GM23338 (cell line): ENCODE measurements at regions not wholly inside any gene's neighbourhood (a gene's known extent, or its start where the extent isn't known, plus 50 kb on each side); places are given as distances from the start of the nearest gene placed in this dataset.

Experiments
- ATAC-seq: fragments of 200-7000 bp; cut with Tn5 transposase; 3 replicates; pipeline ENCODE4 v1.9.1; 2020
- DNase-seq: peaks from one replicate; pipeline ENCODE4 v3.0.0-alpha.2; 2015; ENCODE audit warnings: low spot score
- H2AFZ ChIP-seq: fragments of 200-600 bp; sonication (generic); 2 replicates; pipeline ENCODE4 v1.8.0; 2016; ENCODE audit warnings: antibody characterized with exemption, mild to moderate bottlenecking, moderate library complexity
- H3F3A ChIP-seq: fragments of 200-600 bp; sonication (generic); replicated peaks from 2 replicates; pipeline ENCODE4 v1.8.0; 2017; ENCODE audit warnings: antibody characterized with exemption, mixed run types, low read depth
- H3K27ac ChIP-seq: fragments of 200-600 bp; sonication (generic); 2 replicates; pipeline ENCODE4 v1.6.1; 2016; ENCODE audit warnings: low read depth
- H3K27me3 ChIP-seq: fragments of 200-600 bp; sonication (generic); 2 replicates; pipeline ENCODE4 v1.8.0; 2016; ENCODE audit warnings: mild to moderate bottlenecking, mixed run types, moderate library complexity; ENCODE audit not compliant: insufficient read depth
- H3K36me3 ChIP-seq: fragments of 200-600 bp; sonication (generic); 2 replicates; pipeline ENCODE4 v1.8.0; 2016; ENCODE audit warnings: mild to moderate bottlenecking; ENCODE audit not compliant: insufficient read depth
- H3K4me1 ChIP-seq: fragments of 200-600 bp; sonication (generic); 2 replicates; pipeline ENCODE4 v1.8.0; 2016; ENCODE audit warnings: mild to moderate bottlenecking, moderate library complexity; ENCODE audit not compliant: insufficient read depth
- H3K4me2 ChIP-seq: fragments of 200-600 bp; sonication (generic); 2 replicates; pipeline ENCODE4 v1.7.1; 2017; ENCODE audit warnings: mixed run types
- H3K4me3 ChIP-seq: fragments of 200-600 bp; sonication (generic); 2 replicates; pipeline ENCODE4 v1.6.1; 2016; ENCODE audit warnings: mixed run types
- H3K79me2 ChIP-seq: fragments of 200-600 bp; sonication (generic); replicated peaks from 2 replicates; pipeline ENCODE4 v1.8.0; 2017; ENCODE audit warnings: mild to moderate bottlenecking; ENCODE audit not compliant: insufficient read depth
- H3K9me2 ChIP-seq: fragments of 200-600 bp; sonication (generic); 2 replicates; pipeline ENCODE4 v1.8.0; 2017; ENCODE audit not compliant: insufficient read depth
- H4K20me1 ChIP-seq: fragments of 200-600 bp; sonication (generic); replicated peaks from 2 replicates; pipeline ENCODE4 v1.8.0; 2017; ENCODE audit warnings: mild to moderate bottlenecking; ENCODE audit not compliant: insufficient read depth
- H3K27ac Mint-ChIP-seq: 2 replicates; pipeline ENCODE4 v1.8.0; 2020; ENCODE audit warnings: inconsistent platforms, mild to moderate bottlenecking, moderate library complexity, mixed read lengths
- H3K27me3 Mint-ChIP-seq: 3 replicates; pipeline ENCODE4 v1.8.0; 2022; ENCODE audit warnings: low read depth, mild to moderate bottlenecking, moderate library complexity, mixed read lengths, inconsistent platforms; ENCODE audit not compliant: insufficient read depth, poor library complexity
- H3K36me3 Mint-ChIP-seq: 3 replicates; pipeline ENCODE4 v1.8.0; 2021; ENCODE audit warnings: low read depth, mild to moderate bottlenecking, inconsistent platforms, moderate library complexity, mixed read lengths
- H3K4me1 Mint-ChIP-seq: 3 replicates; pipeline ENCODE4 v1.8.0; 2020; ENCODE audit warnings: mild to moderate bottlenecking, inconsistent platforms, mixed read lengths
- H3K4me3 Mint-ChIP-seq: 3 replicates; pipeline ENCODE4 v1.8.0; 2021; ENCODE audit warnings: moderate library complexity, mild to moderate bottlenecking, inconsistent platforms, mixed read lengths
- H3K9me3 Mint-ChIP-seq: 3 replicates; pipeline ENCODE4 v1.8.0; 2020; ENCODE audit warnings: moderate library complexity, mild to moderate bottlenecking, inconsistent platforms, mixed read lengths
- CREB1 ChIP-seq: fragments of 250-450 bp; sonication (Bioruptor Pico); IDR thresholded peaks from 2 replicates; pipeline ENCODE4 v1.5.0; 2020; ENCODE audit warnings: low read depth, mild to moderate bottlenecking, moderate library complexity
- EZH2 ChIP-seq: fragments of 200-600 bp; sonication (generic); IDR thresholded peaks from one replicate; pipeline ENCODE4 v1.8.0; 2017; ENCODE audit warnings: antibody characterized with exemption, mild to moderate bottlenecking, low read depth; ENCODE audit not compliant: unreplicated experiment
- EZH2phosphoT487 ChIP-seq: fragments of 200-600 bp; sonication (generic); IDR thresholded peaks from one replicate; pipeline ENCODE4 v1.8.1; 2018; ENCODE audit warnings: antibody characterized with exemption; ENCODE audit not compliant: unreplicated experiment
- JUNB ChIP-seq: IDR thresholded peaks from one replicate; pipeline ENCODE4 v1.6.1; 2016; ENCODE audit warnings: antibody characterized with exemption; ENCODE audit not compliant: unreplicated experiment
- NANOG ChIP-seq: IDR thresholded peaks from 2 replicates; pipeline ENCODE4 v1.6.1; 2016; ENCODE audit warnings: antibody characterized with exemption, borderline replicate concordance
- POLR2AphosphoS5 ChIP-seq: IDR thresholded peaks from 2 replicates; pipeline ENCODE4 v1.6.1; 2016; ENCODE audit warnings: antibody characterized with exemption, low read depth
- REST ChIP-seq: IDR thresholded peaks from one replicate; pipeline ENCODE4 v1.6.1; 2018; ENCODE audit warnings: antibody characterized with exemption; ENCODE audit not compliant: unreplicated experiment
- STAT1 ChIP-seq: IDR thresholded peaks from one replicate; pipeline ENCODE4 v1.6.1; 2016; ENCODE audit warnings: antibody characterized with exemption; ENCODE audit not compliant: unreplicated experiment
- ZNF114 ChIP-seq: fragments of 250-450 bp; sonication (Bioruptor Pico); IDR thresholded peaks from 2 replicates; pipeline ENCODE4 v1.5.0; 2020; ENCODE audit warnings: mild to moderate bottlenecking, moderate library complexity
- ZNF331 ChIP-seq: fragments of 250-450 bp; sonication (Bioruptor Pico); IDR thresholded peaks from 2 replicates; pipeline ENCODE4 v1.5.0; 2020; ENCODE audit warnings: low read depth, mild to moderate bottlenecking, moderate library complexity
- TF ChIP-seq, protein P1 (sequence below): fragments of 250-450 bp; sonication (Bioruptor Pico); IDR thresholded peaks from 2 replicates; pipeline ENCODE4 v1.5.0; 2020; ENCODE audit warnings: mild to moderate bottlenecking, moderate library complexity
- TF ChIP-seq, protein P2 (sequence below), 2 experiments: fragments of 200-600 bp in 1 of 2; sonication (generic) in 1 of 2; conservative IDR thresholded peaks; 2 replicates each; pipeline versions ENCODE4 v1.5.1 to v1.6.1; 2016 to 2017; ENCODE audit warnings: antibody characterized with exemption in 2 of 2, low read depth in 2 of 2, mild to moderate bottlenecking in 2 of 2, moderate library complexity in 1 of 2
- TF ChIP-seq, protein P3 (sequence below): IDR thresholded peaks from 2 replicates; pipeline ENCODE4 v1.6.1; 2016; ENCODE audit warnings: antibody characterized with exemption

DNA sequence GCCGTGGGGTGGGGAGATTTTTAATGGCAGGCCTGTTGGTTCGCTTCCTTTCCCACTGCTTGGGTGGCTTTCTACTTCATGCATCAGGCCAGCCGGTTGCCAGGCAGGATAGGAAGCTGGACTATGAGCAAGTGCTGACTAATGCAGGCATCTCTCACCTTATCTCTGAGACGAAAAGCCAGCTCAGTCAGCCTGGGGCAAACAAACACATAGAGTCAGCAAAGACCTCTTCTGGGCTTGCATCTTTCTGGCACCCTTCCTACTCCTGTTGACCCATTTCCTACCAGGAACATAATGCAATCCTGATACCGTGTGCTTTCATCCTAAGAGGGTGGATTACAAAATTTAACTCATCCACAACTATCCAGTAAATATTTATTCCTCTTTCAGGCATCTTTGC is 416.6 kb upstream of the MEX3C start:
- Mint-ChIP-seq H3K27me3 (no peaks in the 10 kb centered on the region), H3K4me1 (peaks cover 10% of the 10 kb centered on the region), H3K4me3 (no peak overlapping the region), H3K36me3 (no peaks in the 10 kb centered on the region), H3K9me3 (no peaks in the 10 kb centered on the region; the same call in 2 of the 3 replicates), H3K27ac (no peak overlapping the region)
- H3K36me3 ChIP-seq, result no peaks in the 10 kb centered on the region
- no peaks in the 10 kb centered on the region for H3K79me2 ChIP-seq
- ATAC-seq (no peak), DNase-seq (no peak)
- no peaks in the 10 kb centered on the region for H3K4me1 ChIP-seq
- H3K9me2 ChIP-seq, result no peaks in the 10 kb centered on the region
- H3K4me3 ChIP-seq, result no peak overlapping the region
- H3F3A ChIP-seq, result no peaks in the 10 kb centered on the region
- H3K4me2 ChIP-seq, result no peak overlapping the region
- TF ChIP-seq, protein P1, sequence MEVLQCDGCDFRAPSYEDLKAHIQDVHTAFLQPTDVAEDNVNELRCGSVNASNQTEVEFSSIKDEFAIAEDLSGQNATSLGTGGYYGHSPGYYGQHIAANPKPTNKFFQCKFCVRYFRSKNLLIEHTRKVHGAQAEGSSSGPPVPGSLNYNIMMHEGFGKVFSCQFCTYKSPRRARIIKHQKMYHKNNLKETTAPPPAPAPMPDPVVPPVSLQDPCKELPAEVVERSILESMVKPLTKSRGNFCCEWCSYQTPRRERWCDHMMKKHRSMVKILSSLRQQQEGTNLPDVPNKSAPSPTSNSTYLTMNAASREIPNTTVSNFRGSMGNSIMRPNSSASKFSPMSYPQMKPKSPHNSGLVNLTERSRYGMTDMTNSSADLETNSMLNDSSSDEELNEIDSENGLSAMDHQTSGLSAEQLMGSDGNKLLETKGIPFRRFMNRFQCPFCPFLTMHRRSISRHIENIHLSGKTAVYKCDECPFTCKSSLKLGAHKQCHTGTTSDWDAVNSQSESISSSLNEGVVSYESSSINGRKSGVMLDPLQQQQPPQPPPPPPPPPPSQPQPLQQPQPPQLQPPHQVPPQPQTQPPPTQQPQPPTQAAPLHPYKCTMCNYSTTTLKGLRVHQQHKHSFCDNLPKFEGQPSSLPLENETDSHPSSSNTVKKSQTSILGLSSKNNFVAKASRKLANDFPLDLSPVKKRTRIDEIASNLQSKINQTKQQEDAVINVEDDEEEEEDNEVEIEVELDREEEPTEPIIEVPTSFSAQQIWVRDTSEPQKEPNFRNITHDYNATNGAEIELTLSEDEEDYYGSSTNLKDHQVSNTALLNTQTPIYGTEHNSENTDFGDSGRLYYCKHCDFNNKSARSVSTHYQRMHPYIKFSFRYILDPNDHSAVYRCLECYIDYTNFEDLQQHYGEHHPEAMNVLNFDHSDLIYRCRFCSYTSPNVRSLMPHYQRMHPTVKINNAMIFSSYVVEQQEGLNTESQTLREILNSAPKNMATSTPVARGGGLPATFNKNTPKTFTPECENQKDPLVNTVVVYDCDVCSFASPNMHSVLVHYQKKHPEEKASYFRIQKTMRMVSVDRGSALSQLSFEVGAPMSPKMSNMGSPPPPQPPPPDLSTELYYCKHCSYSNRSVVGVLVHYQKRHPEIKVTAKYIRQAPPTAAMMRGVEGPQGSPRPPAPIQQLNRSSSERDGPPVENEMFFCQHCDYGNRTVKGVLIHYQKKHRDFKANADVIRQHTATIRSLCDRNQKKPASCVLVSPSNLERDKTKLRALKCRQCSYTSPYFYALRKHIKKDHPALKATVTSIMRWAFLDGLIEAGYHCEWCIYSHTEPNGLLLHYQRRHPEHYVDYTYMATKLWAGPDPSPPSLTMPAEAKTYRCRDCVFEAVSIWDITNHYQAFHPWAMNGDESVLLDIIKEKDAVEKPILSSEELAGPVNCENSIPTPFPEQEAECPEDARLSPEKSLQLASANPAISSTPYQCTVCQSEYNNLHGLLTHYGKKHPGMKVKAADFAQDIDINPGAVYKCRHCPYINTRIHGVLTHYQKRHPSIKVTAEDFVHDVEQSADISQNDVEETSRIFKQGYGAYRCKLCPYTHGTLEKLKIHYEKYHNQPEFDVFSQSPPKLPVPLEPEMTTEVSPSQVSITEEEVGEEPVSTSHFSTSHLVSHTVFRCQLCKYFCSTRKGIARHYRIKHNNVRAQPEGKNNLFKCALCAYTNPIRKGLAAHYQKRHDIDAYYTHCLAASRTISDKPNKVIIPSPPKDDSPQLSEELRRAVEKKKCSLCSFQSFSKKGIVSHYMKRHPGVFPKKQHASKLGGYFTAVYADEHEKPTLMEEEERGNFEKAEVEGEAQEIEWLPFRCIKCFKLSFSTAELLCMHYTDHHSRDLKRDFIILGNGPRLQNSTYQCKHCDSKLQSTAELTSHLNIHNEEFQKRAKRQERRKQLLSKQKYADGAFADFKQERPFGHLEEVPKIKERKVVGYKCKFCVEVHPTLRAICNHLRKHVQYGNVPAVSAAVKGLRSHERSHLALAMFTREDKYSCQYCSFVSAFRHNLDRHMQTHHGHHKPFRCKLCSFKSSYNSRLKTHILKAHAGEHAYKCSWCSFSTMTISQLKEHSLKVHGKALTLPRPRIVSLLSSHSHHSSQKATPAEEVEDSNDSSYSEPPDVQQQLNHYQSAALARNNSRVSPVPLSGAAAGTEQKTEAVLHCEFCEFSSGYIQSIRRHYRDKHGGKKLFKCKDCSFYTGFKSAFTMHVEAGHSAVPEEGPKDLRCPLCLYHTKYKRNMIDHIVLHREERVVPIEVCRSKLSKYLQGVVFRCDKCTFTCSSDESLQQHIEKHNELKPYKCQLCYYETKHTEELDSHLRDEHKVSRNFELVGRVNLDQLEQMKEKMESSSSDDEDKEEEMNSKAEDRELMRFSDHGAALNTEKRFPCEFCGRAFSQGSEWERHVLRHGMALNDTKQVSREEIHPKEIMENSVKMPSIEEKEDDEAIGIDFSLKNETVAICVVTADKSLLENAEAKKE (CRISPR knock-in tag), result no peak
- TF ChIP-seq EZH2phosphoT487 (no peak), REST (no peak), CREB1 (CRISPR knock-in tag) (no peak), POLR2AphosphoS5 (no peak), EZH2 (no peak), JUNB (no peak), STAT1 (no peak), NANOG (no peak), ZNF114 (CRISPR knock-in tag) (no peak), ZNF331 (CRISPR knock-in tag) (no peak)
- TF ChIP-seq, protein P2, sequence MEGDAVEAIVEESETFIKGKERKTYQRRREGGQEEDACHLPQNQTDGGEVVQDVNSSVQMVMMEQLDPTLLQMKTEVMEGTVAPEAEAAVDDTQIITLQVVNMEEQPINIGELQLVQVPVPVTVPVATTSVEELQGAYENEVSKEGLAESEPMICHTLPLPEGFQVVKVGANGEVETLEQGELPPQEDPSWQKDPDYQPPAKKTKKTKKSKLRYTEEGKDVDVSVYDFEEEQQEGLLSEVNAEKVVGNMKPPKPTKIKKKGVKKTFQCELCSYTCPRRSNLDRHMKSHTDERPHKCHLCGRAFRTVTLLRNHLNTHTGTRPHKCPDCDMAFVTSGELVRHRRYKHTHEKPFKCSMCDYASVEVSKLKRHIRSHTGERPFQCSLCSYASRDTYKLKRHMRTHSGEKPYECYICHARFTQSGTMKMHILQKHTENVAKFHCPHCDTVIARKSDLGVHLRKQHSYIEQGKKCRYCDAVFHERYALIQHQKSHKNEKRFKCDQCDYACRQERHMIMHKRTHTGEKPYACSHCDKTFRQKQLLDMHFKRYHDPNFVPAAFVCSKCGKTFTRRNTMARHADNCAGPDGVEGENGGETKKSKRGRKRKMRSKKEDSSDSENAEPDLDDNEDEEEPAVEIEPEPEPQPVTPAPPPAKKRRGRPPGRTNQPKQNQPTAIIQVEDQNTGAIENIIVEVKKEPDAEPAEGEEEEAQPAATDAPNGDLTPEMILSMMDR (conservative IDR thresholded peaks at IDR 0.05; ENCODE audit: low read depth in 2 of 2), result no peak
- TF ChIP-seq, protein P3, sequence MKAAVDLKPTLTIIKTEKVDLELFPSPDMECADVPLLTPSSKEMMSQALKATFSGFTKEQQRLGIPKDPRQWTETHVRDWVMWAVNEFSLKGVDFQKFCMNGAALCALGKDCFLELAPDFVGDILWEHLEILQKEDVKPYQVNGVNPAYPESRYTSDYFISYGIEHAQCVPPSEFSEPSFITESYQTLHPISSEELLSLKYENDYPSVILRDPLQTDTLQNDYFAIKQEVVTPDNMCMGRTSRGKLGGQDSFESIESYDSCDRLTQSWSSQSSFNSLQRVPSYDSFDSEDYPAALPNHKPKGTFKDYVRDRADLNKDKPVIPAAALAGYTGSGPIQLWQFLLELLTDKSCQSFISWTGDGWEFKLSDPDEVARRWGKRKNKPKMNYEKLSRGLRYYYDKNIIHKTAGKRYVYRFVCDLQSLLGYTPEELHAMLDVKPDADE, result no peak
- no peak overlapping the region for H2AFZ ChIP-seq
- H3K27me3 ChIP-seq, result no peaks in the 10 kb centered on the region
- H3K27ac ChIP-seq, result no peak overlapping the region
- H4K20me1 ChIP-seq, result no peaks in the 10 kb centered on the region
